ENCODE measurements at regions not wholly inside any gene's neighbourhood (a gene's known extent, or its start where the extent isn't known, plus 50 kb on each side); places are given as distances from the start of the nearest gene placed in this dataset.

GRCh38 chr14:89007906-89008305 lies 183.5 kb downstream of the TTC8 start (continued):
- TF ChIP-seq KDM1A (IDR thresholded peaks at IDR 0.05; ENCODE audit: borderline replicate concordance) (no peak), MAX (IDR thresholded peaks at IDR 0.05; ENCODE audit: low read depth, low read length) (no peak)

GRCh38 chr14:89011355-89012281 lies 187.2 kb downstream of the TTC8 start:
- Histone ChIP-seq H3K27ac (ENCODE audit: control insufficient read depth, insufficient read depth) (no peak overlapping the region), H3K27me3 (replicated peaks in 1 of 2; ENCODE audit: control insufficient read depth in 2 of 2, insufficient read depth in 2 of 2, low read length in 1 of 2) (peaks cover 0 to 3% of the 10 kb centered on the region in 2 experiments; a peak in 1 of 4 replicates), H3K36me3 (ENCODE audit: control insufficient read depth in 2 of 2, insufficient read depth in 2 of 2, low read length in 1 of 2) (no peaks in the 10 kb centered on the region), H3K4me1 (ENCODE audit: control insufficient read depth, insufficient read depth, low read length) (no peaks in the 10 kb centered on the region), H2AFZ (ENCODE audit: control insufficient read depth, low read depth, low read length) (no peak overlapping the region), H3K9me3 (replicated peaks; ENCODE audit: control insufficient read depth, insufficient read depth, low read length) (no peaks in the 10 kb centered on the region; the same call in 1 of the 3 replicates), H3K4me2 (ENCODE audit: control insufficient read depth, insufficient read depth) (no peak overlapping the region), H3K9ac (ENCODE audit: control insufficient read depth, insufficient read depth, low read length) (no peak overlapping the region), H3K4me3 (no peak overlapping the region), H4K20me1 (ENCODE audit: control insufficient read depth, insufficient read depth) (no peaks in the 10 kb centered on the region), H3K79me2 (ENCODE audit: control insufficient read depth, insufficient read depth, low read length) (no peaks in the 10 kb centered on the region)
- intact Hi-C loops (cut with micrococcal nuclease; ENCODE audit: unreplicated experiment): no loop called here
- 36% methylated on average over 10 of the region's 10 CpGs for WGBS (ENCODE audit: insufficient coverage, insufficient replicate concordance, low lambda C conversion rate, missing lambda C conversion rate)
- TF ChIP-seq HCFC1 (IDR thresholded peaks at IDR 0.05; ENCODE audit: low read length): peak; percentile 25; the same call in 1 of the 2 replicates
- TF ChIP-seq SIX5 (IDR thresholded peaks at IDR 0.05; ENCODE audit: low read depth, low read length, severe bottlenecking): peak; percentile 39
- TF ChIP-seq ZNF217 (IDR thresholded peaks at IDR 0.05): no peak
- no peak for TF ChIP-seq RAD21 (IDR thresholded peaks at IDR 0.05; ENCODE audit: insufficient read depth, low read depth, low read length)
- peak; percentile 46; the same call in 1 of the 2 replicates for TF ChIP-seq GABPA (IDR thresholded peaks at IDR 0.05; ENCODE audit: low read depth)
- BruUV-seq (replicated peaks): no TSS peak
- CTCF ChIA-PET: interaction anchor here (0.7 to 1.0 kb wide), 3 partner anchors 344 to 481 kb away, joined by 3 to 4 read pairs (median 3); no protein-coding TSS in a partner anchor
- no peak for DNase-seq (ENCODE audit: low read depth, low spot score)
- no peak for ATAC-seq
- POLR2A ChIA-PET: no interaction called here
- in situ Hi-C loops (cut with MboI): no loop called here
- RAD21 ChIA-PET (ENCODE audit: unreplicated experiment): no interaction called here
- FAIRE-seq: peak; percentile 7
- SMC1A ChIA-PET (ENCODE audit: uncharacterized antibody, unreplicated experiment): no interaction called here
